Muscle of leg (tissue), 3 donors: ENCODE measurements at regions not wholly inside any gene's neighbourhood (a gene's known extent, or its start where the extent isn't known, plus 50 kb on each side); places are given as distances from the start of the nearest gene placed in this dataset.

ENCODE experiments used
- DNase-seq: peaks from one replicate; pipeline ENCODE4 v3.0.0; 2013
- H3K27ac ChIP-seq: one replicate; pipeline ENCODE4 v1.5.1; 2013; ENCODE audit warnings: mild to moderate bottlenecking, low read length, control low read depth
- H3K27me3 ChIP-seq: one replicate; pipeline ENCODE4 v1.6.1; 2013; ENCODE audit warnings: low read length; ENCODE audit not compliant: control insufficient read depth, insufficient read depth
- H3K36me3 ChIP-seq: one replicate; pipeline ENCODE4 v1.6.1; 2013; ENCODE audit warnings: low read length; ENCODE audit not compliant: control insufficient read depth, insufficient read depth
- H3K4me1 ChIP-seq: one replicate; pipeline ENCODE4 v1.6.1; 2013; ENCODE audit warnings: low read length; ENCODE audit not compliant: control insufficient read depth, insufficient read depth
- H3K4me3 ChIP-seq: one replicate; pipeline ENCODE4 v1.5.1; 2013; ENCODE audit warnings: low read length, control low read depth
- H3K9me3 ChIP-seq: replicated peaks from 2 replicates; pipeline ENCODE4 v1.6.1; 2013; ENCODE audit warnings: low read depth, low read length; ENCODE audit not compliant: control insufficient read depth
- WGBS: methylation state at CpG from one replicate; pipeline ENCODE4 v1.1.5; 2013; ENCODE audit warnings: missing lambda C conversion rate; ENCODE audit not compliant: insufficient coverage; 5-methylcytosine and 5-hydroxymethylcytosine counted together

DNA sequence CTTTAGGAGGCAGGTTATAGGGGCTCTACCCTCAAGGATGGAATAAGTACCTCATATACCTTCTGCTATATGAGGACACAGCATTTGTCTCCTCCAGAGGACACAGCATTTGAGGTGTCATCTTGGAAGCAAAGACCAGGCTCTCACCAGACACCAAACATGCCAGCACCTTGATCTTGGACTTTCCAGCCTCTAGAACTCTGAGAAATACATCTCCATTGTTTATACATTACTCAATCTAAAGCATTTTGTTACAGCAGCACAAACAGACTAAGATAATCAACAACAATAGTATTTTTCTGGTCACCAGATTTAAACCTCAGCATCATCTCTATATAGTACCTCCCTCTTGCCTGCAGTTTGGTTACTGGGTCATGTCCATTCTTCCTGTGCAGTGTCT is 237.5 kb upstream of the KLF3 start:
- Histone ChIP-seq H3K9me3 (no peaks in the 10 kb centered on the region), H3K27me3 (no peaks in the 10 kb centered on the region), H3K4me3 (no peak overlapping the region), H3K36me3 (no peaks in the 10 kb centered on the region), H3K27ac (no peak overlapping the region), H3K4me1 (no peaks in the 10 kb centered on the region)
- no peak for DNase-seq

DNA sequence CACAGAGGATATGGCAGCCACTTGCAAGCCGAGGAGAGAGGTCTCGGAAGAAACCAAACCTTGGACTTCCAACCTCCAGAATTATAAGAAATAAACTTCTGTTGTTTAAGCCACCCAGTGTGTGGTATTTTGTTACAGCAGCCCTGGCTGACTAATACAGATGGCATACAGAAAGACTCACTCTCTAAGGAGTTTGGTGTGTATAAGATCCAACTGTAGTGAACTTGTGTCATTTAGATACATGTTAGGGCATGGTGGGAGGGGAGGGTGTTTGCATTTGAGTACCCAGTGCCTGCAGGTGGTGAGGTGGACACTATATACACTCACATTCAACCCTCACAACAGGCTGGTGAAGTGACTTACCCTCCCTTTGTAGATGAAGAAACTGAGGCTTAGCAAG is 233.2 kb upstream of the KLF3 start:
- Histone ChIP-seq H3K27me3 (no peaks in the 10 kb centered on the region), H3K27ac (no peak overlapping the region), H3K36me3 (no peaks in the 10 kb centered on the region), H3K4me1 (no peaks in the 10 kb centered on the region), H3K4me3 (no peak overlapping the region), H3K9me3 (peaks cover 2% of the 10 kb centered on the region)
- no CpG with 5 or more reads among the region's 2 CpGs for WGBS
- DNase-seq: no peak

DNA sequence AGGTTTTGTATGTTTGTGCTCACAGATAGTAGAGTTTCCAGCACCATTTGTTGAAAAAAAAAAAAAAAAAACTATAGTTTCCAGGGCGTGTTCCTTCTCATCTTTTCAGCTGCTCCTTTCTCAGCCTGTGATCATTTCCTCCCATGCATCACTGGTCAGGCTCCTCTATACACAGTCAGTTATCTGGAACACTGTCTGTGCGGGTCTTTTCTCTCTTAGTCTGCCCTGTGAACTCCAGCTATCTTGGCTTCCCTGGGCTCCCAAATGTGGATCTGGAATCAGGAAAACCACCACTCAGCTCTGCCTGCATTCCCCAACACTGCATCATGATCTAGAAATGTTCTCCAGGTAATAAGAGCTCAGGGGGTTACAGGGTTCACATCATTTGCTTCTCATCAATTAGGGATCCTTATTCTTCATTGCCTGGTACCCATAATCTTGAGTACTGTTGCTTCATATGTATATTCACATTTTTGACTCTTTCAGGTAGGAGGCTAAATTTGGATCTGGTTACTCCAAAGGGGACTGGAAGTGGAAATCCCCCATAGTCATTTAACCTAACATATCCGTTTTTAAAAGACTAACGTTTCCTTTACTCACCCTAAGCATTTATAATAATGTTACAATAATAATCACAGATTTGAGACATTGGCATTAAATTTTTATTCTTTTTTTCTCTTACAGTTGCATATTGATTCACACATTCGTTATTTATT is 221.8 kb upstream of the KLF3 start:
- Histone ChIP-seq H3K36me3 (no peaks in the 10 kb centered on the region), H3K4me3 (no peak overlapping the region), H3K4me1 (no peaks in the 10 kb centered on the region), H3K27me3 (no peaks in the 10 kb centered on the region), H3K9me3 (peaks cover 2% of the 10 kb centered on the region), H3K27ac (no peak overlapping the region)
- no peak for DNase-seq
- 67% methylated on average over 1 of the region's 5 CpGs for WGBS

DNA sequence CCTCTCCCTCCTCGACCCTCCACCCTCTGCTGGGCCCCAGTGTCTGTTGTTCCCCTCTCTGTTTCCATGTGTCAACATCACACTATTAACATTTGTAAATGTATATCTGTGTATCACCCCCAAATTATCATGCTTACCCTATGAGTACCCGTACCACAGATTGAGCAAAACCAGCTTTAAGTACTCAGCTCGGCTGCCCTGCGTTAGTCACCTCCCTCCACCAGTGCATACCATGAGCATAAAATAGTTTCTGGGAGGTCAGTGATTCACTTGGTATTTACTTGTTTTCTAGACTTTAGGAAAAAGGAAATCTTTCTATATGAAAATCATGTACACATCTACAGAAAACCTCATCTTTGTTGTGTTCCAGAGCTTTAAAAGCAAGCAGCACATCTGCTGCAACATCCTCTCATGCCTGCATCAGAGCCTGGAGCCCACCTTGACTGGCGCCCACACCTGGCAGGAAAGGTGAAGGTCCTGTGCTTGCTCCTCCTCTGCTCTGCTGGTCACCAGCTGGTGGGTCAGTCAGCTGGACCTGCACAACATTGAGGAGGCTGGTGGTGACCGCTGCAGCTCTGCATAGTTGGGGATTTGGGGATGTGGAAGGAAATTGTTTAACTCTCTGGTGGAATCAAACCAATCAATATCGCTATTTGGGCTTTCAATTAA is 214.4 kb upstream of the KLF3 start:
- DNase-seq: no peak
- no peaks in the 10 kb centered on the region for H3K27me3 ChIP-seq
- no peaks in the 10 kb centered on the region for H3K4me1 ChIP-seq
- no peak overlapping the region for H3K4me3 ChIP-seq
- 70% methylated on average over 1 of the region's 7 CpGs for WGBS
- H3K27ac ChIP-seq: no peak overlapping the region
- no peaks in the 10 kb centered on the region for H3K9me3 ChIP-seq
- no peaks in the 10 kb centered on the region for H3K36me3 ChIP-seq

DNA sequence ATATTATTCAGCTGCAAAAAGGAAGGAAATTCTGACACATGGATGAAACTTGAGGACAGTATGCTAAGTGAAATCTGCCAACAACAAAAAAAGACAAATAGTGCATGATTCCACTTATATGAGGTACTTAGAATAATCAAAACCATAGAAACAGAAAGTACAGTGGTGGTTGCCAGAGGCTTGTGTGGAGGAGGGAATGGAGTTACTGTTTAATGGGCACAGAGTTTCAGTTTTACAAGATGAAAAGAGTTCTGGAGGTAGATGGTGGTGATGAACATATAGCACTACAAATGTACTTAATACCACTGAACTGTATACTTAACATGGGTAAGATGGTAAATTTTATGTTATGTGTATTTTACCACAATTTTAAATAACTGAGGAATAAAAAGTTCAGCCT is 212.0 kb upstream of the KLF3 start:
- no peak for DNase-seq
- Histone ChIP-seq H3K36me3 (no peaks in the 10 kb centered on the region), H3K4me1 (no peaks in the 10 kb centered on the region), H3K27ac (no peak overlapping the region), H3K27me3 (no peaks in the 10 kb centered on the region), H3K4me3 (no peak overlapping the region), H3K9me3 (no peaks in the 10 kb centered on the region)

DNA sequence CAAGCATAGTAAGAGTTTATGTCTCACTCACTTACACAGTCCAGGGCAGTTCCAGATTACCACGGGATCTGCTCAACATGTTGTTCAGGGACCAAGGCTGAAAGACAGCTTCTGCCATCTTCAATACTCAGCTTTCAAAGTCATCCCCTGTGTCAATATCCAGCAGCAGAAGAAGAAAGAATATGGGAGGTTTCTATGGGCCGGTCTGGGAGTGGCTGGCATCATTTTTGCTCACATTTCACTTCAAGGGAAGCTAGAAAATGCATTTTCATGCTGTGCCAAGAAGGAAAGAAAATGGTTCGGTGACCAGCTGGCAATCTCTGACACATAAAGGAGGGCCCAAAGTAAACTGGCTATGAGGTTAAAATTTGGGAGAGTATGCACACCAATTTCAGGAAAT is 211.5 kb upstream of the KLF3 start:
- no peak overlapping the region for H3K4me3 ChIP-seq
- H3K4me1 ChIP-seq: no peaks in the 10 kb centered on the region
- H3K36me3 ChIP-seq: no peaks in the 10 kb centered on the region
- H3K27ac ChIP-seq: no peak overlapping the region
- no peaks in the 10 kb centered on the region for H3K9me3 ChIP-seq
- DNase-seq: no peak
- no peaks in the 10 kb centered on the region for H3K27me3 ChIP-seq
- 60% methylated on average over 2 of the region's 3 CpGs for WGBS

DNA sequence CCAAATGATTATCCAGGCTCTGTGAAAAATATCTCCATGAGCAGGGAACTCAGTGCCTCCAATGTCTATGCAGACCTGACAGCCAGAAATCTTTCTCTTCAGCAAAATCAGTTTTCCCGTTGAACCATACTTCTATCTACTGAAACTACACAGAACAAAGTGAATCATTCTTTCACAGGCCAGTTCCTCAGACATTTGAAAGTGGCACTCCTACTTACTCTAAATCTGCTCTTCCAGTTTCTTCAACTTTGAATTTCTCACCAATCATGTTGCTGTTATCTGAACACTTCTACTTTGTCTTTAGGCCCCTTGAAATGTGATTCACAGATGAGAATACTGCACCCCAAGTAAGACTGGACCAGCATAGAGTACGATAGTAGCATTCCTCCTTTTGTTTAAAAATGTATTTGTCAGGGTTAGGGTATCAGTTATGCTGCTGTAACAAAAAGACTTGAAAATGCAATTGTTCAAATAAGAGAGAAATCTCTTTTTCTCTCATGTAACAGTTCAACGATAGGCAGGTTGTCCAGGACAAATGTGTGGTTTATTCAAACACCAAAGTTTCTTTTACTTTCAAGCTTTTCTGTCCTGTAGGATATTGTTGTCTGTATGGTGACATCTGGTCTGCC is 210.6 kb upstream of the KLF3 start:
- H3K36me3 ChIP-seq: no peaks in the 10 kb centered on the region
- WGBS: 92% methylated on average over 1 of the region's 3 CpGs
- no peaks in the 10 kb centered on the region for H3K4me1 ChIP-seq
- H3K9me3 ChIP-seq: no peaks in the 10 kb centered on the region
- no peak for DNase-seq
- H3K27ac ChIP-seq: no peak overlapping the region
- H3K27me3 ChIP-seq: no peaks in the 10 kb centered on the region
- H3K4me3 ChIP-seq: no peak overlapping the region

DNA sequence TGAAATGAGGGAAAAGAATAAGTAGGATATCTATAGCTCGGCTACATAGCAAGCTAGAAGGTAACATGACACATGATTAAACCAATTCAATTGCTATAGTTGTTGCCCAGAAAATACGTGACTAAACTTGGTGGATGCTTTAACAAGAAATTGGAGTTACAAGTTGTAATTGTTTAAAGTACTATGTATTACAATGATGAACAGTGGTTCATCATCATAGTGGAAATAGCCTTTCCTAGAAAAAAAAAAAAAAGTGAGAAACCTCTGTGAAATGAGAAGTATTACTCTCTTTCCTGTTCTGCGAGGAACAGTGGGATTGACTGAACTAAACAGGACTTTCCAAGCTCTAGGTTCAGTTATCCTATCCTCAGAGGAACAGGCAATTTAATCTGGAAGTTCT is 209.7 kb upstream of the KLF3 start:
- H3K27me3 ChIP-seq: no peaks in the 10 kb centered on the region
- H3K4me3 ChIP-seq: no peak overlapping the region
- no peak for DNase-seq
- H3K27ac ChIP-seq: no peak overlapping the region
- no peaks in the 10 kb centered on the region for H3K36me3 ChIP-seq
- no peaks in the 10 kb centered on the region for H3K4me1 ChIP-seq
- no CpG with 5 or more reads among the region's 3 CpGs for WGBS
- no peaks in the 10 kb centered on the region for H3K9me3 ChIP-seq

DNA sequence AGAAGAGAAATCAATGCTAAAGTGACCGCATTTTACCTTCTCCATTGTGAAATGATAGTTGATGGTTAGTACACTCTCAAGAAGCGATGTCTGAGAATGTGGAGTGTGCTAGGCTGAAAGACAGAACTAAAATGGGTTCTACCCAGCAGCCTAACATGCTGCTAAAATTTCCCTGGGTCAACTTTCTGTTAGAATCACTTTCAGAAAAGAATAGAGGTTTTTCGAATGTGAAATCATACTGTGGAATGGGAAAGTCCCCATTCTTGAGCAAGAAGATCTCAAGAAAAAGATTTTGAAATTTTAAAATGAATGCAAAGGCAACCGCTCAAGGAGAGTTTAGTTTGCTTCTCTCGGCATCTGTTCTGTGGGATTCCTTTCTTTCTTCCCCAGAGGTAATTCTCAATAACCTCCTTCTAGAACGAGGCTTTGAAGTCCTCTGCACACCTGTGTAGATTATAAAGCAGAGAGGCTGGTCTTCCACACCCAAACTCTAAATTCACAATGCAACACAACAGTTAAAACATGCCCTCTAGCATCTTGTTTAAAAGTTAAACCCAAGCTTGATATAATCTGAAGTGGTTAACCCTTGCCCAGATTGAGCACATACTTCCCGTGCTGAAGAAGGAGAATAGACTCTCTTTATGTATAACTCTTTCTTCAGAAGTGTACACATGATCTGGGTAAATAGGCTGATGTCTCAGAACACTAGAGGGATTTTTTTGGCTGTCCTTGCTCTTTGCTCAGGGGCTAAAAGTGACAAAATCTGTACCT is 208.7 kb upstream of the KLF3 start:
- no peak overlapping the region for H3K27ac ChIP-seq
- H3K4me3 ChIP-seq: no peak overlapping the region
- no peaks in the 10 kb centered on the region for H3K9me3 ChIP-seq
- H3K4me1 ChIP-seq: no peaks in the 10 kb centered on the region
- H3K36me3 ChIP-seq: no peaks in the 10 kb centered on the region
- WGBS: 90% methylated on average over 2 of the region's 7 CpGs
- no peak for DNase-seq
- H3K27me3 ChIP-seq: no peaks in the 10 kb centered on the region

DNA sequence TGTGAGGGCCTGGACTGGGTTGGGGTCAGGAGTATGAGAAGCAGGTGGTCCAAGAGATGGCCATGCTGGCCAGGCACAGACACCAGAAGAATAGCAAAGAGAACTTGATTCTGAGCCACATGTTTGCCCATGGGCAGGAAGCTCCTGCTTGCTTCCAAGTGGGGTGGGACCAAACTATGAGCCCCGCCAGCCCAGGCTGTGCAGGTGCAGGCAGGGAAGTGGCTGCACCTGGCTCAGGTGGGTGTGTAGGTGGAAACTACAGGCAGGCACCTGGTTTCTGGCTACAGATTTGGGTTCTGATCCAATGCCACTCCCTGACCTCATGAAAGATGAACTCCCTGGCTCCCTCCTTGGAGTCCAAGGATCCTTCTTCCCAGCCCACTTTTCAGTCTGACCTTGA is 207.9 kb upstream of the KLF3 start:
- WGBS: 83% methylated on average over 1 of the region's 1 CpG
- Histone ChIP-seq H3K4me1 (no peaks in the 10 kb centered on the region), H3K27me3 (no peaks in the 10 kb centered on the region), H3K27ac (no peak overlapping the region), H3K36me3 (no peaks in the 10 kb centered on the region), H3K9me3 (no peaks in the 10 kb centered on the region), H3K4me3 (no peak overlapping the region)
- DNase-seq: no peak
